ENCODE measurements at regions not wholly inside any gene's neighbourhood (a gene's known extent, or its start where the extent isn't known, plus 50 kb on each side); places are given as distances from the start of the nearest gene placed in this dataset.

DNA sequence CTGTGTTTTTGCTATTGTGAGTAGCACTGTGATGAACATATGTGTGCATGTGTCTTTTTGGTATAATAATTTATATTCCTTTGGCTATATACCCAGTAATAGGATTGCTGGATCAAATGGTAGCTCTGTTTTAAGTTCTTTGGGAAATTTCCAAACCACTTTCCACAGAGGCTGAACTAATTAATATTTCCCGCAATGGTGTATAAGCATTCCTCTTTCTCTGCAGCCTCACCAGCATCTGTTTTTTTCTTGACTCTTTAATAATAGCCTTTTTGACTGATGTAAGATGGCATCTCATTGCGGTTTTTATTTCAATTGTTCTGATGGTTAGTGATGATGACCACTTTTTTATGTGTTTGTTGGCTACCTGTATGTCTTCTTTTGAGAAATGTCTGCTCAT lies 247.7 kb upstream of the NDST3 start:
- Histone ChIP-seq H3K27me3 (ENCODE audit: control insufficient read depth, insufficient read depth, low read length) (no peaks in the 10 kb centered on the region), H3K36me3 (ENCODE audit: control insufficient read depth, insufficient read depth, low read length) (no peaks in the 10 kb centered on the region), H3K4me3 (ENCODE audit: low read depth, low read length) (no peak overlapping the region)
- TF ChIP-seq, protein P1, sequence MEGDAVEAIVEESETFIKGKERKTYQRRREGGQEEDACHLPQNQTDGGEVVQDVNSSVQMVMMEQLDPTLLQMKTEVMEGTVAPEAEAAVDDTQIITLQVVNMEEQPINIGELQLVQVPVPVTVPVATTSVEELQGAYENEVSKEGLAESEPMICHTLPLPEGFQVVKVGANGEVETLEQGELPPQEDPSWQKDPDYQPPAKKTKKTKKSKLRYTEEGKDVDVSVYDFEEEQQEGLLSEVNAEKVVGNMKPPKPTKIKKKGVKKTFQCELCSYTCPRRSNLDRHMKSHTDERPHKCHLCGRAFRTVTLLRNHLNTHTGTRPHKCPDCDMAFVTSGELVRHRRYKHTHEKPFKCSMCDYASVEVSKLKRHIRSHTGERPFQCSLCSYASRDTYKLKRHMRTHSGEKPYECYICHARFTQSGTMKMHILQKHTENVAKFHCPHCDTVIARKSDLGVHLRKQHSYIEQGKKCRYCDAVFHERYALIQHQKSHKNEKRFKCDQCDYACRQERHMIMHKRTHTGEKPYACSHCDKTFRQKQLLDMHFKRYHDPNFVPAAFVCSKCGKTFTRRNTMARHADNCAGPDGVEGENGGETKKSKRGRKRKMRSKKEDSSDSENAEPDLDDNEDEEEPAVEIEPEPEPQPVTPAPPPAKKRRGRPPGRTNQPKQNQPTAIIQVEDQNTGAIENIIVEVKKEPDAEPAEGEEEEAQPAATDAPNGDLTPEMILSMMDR (IDR thresholded peaks at IDR 0.05; ENCODE audit: insufficient read depth, low read depth, low read length) = no peak
- DNase-seq (ENCODE audit: low read depth) = no peak
- ChIA-PET CTCF (no interaction called here), POLR2A (no interaction called here)

DNA sequence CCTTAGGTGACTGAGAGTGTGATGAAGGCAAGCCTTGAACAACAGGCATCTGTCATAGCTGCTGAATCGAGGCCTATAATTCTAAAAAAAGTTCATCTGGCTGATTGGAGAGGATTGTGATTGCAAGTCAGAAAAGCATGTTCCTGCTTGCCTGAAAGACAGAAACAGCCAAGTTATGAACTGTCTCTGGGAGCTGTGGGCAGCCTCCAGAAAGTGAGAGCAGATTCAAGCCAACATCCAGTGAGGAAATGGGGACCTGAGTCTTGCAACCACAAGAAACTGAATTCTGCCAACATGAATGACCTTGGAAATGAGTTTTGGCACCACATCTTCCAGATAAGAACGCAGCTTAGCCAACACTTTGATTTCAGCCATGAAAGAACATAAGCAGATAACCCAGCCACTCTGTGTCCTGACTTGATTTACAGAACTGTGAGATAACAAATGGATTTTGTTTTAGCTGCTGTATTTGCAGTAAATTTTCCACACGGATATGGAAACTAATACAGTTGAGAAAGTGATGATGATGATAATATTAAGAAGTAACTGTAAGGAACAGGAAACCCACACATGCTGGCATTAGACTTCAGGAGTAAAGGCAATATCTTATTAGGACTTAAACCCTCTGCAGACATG lies 240.3 kb upstream of the NDST3 start:
- ChIA-PET CTCF (interaction anchor here (0.8 kb wide), 1 partner anchor 56 kb away, joined by 4 read pairs; no protein-coding TSS in a partner anchor), POLR2A (no interaction called here)
- no peak overlapping the region for H3K4me3 ChIP-seq (ENCODE audit: low read depth, low read length)
- TF ChIP-seq, protein P1 (IDR thresholded peaks at IDR 0.05; ENCODE audit: insufficient read depth, low read depth, low read length) = no peak
- H3K27me3 ChIP-seq (ENCODE audit: control insufficient read depth, insufficient read depth, low read length) = no peaks in the 10 kb centered on the region
- no peak for DNase-seq (ENCODE audit: low read depth)
- H3K36me3 ChIP-seq (ENCODE audit: control insufficient read depth, insufficient read depth, low read length) = no peaks in the 10 kb centered on the region

DNA sequence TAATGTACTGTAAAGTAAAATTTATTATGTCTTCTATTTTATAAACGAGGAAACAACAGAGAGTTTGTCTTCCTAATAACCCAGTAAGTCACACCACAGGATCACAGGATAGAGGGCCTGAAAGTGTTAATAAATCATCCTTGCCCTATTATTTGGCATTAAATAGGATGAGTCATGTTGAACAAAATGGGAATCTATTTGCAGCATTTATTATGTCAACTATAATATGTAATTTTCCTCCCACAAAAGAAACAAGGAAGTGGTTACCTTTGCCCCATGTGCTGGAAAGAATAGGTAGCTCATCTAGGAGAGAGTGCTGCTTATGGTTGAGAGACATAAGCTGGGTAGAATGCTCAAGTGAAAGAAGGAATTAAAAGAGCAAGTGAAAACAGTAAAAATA lies 237.6 kb upstream of the NDST3 start:
- POLR2A ChIA-PET = no interaction called here
- CTCF ChIA-PET = no interaction called here
- no peaks in the 10 kb centered on the region for H3K27me3 ChIP-seq (ENCODE audit: control insufficient read depth, insufficient read depth, low read length)
- H3K4me3 ChIP-seq (ENCODE audit: low read depth, low read length) = no peak overlapping the region
- H3K36me3 ChIP-seq (ENCODE audit: control insufficient read depth, insufficient read depth, low read length) = no peaks in the 10 kb centered on the region
- DNase-seq (ENCODE audit: low read depth) = no peak
- TF ChIP-seq, protein P1 (IDR thresholded peaks at IDR 0.05; ENCODE audit: insufficient read depth, low read depth, low read length) = no peak

DNA sequence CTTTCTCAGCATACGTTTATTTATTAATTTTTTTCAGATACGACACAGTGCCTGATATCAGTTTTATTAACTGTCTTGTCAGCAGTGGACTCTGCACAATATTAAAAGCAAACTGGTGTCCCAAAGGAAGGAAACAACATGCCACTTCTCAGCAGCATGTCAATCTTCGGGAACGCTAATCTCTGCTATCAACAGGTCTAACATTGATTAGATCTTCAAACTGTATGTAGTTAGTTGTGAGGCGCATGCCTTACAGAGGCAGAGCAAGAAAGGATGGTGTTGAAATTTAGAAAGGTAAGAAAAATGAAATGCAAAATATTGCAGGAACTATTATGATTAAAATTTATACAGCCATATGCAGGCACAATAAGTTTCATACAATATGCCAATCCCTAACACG lies 233.7 kb upstream of the NDST3 start:
- TF ChIP-seq, protein P1 (IDR thresholded peaks at IDR 0.05; ENCODE audit: insufficient read depth, low read depth, low read length) = no peak
- ChIA-PET POLR2A (no interaction called here), CTCF (no interaction called here)
- Histone ChIP-seq H3K36me3 (ENCODE audit: control insufficient read depth, insufficient read depth, low read length) (no peaks in the 10 kb centered on the region), H3K4me3 (ENCODE audit: low read depth, low read length) (no peak overlapping the region), H3K27me3 (ENCODE audit: control insufficient read depth, insufficient read depth, low read length) (no peaks in the 10 kb centered on the region)
- DNase-seq (ENCODE audit: low read depth) = no peak

DNA sequence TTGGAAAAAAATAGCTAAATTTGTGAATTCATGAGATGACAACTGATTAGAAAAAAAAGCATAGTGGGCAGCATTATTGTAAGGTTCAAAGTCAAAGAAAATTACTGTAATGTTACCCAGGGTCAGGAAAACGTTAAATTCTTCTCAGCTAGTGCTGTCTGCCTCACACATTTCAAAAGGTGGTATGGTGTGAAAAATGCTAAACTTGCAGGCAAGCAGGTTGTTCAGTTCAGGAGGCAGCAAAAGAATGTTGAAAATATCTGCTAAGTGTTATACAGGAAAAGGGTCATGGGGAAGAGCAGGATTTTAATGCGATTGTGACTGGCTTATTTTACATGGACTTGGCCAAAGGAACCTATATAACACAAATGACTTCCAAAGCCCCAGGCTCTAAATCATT lies 232.5 kb upstream of the NDST3 start:
- CTCF ChIA-PET = no interaction called here
- POLR2A ChIA-PET = no interaction called here
- TF ChIP-seq, protein P1 (IDR thresholded peaks at IDR 0.05; ENCODE audit: insufficient read depth, low read depth, low read length) = no peak

More for the DNA sequence above, 232.5 kb upstream of the NDST3 start:
- Histone ChIP-seq H3K27me3 (ENCODE audit: control insufficient read depth, insufficient read depth, low read length) (no peaks in the 10 kb centered on the region), H3K4me3 (ENCODE audit: low read depth, low read length) (no peak overlapping the region), H3K36me3 (ENCODE audit: control insufficient read depth, insufficient read depth, low read length) (no peaks in the 10 kb centered on the region)
- no peak for DNase-seq (ENCODE audit: low read depth)

All from BJ (cell line).